GM20000 (cell line): ENCODE measurements at regions not wholly inside any gene's neighbourhood (a gene's known extent, or its start where the extent isn't known, plus 50 kb on each side); places are given as distances from the start of the nearest gene placed in this dataset.

Source experiments
- DNase-seq: peaks from one replicate; pipeline ENCODE4 v3.0.0; 2012; ENCODE audit warnings: low spot score
- CTCF ChIP-seq: IDR thresholded peaks from 2 replicates; pipeline ENCODE4 v1.5.1; 2012; ENCODE audit warnings: mild to moderate bottlenecking, control low read depth; ENCODE audit errors: extremely low read depth, missing control alignments

DNA sequence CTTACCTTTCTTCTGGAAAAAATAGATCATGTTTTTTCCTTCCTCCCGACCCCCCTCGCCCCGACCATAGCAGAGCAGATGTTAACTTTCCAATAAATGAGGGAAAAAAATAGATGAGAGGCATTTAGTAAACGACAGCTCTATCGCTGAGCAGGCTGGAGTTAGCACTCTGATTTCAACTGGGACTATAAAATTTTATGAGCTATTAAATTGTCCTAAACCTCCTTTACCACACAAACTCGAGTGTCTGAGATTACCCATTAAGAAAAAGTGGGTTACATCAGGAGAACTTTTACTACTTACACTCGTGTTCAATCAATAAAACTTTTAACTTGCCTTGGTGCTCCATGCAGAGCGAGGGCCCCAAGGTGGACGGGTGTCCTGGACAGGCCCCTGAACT, 59.8 kb upstream of the RNU6ATAC start:
- TF ChIP-seq CTCF: no peak
- no peak for DNase-seq

DNA sequence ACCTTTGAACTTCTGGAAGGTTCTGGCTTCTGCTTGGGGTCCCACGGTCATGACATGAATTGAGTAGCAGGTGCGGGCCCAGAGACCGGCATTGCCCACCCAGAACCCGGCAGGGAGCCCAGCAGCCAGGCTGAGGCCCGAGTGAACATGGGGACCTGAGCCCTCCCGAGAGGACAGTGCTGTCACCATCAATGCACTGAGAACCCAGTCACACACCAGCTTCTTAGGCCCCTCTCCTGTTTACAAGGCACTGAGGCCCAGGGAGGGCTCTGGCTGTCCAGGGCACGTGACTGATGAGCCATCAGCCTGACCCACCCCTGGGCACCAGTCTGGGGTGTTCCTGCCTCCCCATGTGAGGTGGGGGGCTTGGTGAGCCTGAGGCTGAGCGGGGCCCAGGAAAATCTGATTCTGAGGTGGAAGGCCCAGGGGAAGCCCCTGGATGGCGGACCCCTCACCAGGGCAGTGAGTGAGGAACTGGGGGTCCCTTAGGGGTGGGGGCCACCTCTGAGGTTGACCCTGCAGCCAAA, 60.3 kb upstream of the RNU6ATAC start:
- DNase-seq: no peak
- TF ChIP-seq CTCF: no peak

- DNase-seq: no peak
- no peak for TF ChIP-seq CTCF
These were observed 60.8 kb upstream of the RNU6ATAC start for GRCh38 chr9:134225186-134225585.

- DNase-seq: no peak
- TF ChIP-seq CTCF: no peak
These were observed 61.5 kb upstream of the RNU6ATAC start for GRCh38 chr9:134225816-134226215.

DNA sequence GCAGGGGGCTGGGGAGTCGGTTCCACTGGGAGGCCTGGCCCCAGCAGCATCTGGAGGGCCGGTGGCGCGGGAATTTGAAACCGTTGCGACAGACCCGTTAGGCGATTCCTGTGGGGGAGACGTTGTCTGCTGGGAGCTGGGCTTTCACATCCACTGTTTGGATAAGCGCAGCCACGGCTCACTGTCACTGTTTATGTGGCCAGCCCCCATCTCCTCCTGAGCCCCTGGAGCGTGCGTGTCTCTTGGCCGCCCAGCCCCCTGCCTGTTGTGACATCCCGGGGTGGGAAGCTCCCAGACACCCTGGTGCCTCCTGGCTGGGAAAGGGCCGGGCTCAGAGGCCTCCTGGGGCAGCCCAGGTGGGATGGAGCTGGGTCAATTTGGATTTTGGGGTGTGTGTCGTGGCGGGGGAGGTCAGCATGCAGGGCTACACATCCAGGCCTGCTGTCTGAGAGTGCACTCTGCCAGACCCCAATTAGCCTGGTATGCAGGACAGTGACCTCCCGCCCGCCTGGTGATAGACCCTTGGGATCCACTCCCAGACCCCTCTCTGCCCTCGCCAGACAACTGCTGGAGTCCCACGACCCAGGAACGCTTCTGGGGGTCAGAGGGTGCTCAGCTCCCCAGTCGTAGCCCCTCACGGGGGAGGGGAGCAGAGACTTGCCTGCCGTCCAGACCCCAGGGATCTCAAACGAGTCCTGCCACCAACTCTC, 62.0 kb upstream of the RNU6ATAC start:
- no peak for DNase-seq
- TF ChIP-seq CTCF: no peak

DNA sequence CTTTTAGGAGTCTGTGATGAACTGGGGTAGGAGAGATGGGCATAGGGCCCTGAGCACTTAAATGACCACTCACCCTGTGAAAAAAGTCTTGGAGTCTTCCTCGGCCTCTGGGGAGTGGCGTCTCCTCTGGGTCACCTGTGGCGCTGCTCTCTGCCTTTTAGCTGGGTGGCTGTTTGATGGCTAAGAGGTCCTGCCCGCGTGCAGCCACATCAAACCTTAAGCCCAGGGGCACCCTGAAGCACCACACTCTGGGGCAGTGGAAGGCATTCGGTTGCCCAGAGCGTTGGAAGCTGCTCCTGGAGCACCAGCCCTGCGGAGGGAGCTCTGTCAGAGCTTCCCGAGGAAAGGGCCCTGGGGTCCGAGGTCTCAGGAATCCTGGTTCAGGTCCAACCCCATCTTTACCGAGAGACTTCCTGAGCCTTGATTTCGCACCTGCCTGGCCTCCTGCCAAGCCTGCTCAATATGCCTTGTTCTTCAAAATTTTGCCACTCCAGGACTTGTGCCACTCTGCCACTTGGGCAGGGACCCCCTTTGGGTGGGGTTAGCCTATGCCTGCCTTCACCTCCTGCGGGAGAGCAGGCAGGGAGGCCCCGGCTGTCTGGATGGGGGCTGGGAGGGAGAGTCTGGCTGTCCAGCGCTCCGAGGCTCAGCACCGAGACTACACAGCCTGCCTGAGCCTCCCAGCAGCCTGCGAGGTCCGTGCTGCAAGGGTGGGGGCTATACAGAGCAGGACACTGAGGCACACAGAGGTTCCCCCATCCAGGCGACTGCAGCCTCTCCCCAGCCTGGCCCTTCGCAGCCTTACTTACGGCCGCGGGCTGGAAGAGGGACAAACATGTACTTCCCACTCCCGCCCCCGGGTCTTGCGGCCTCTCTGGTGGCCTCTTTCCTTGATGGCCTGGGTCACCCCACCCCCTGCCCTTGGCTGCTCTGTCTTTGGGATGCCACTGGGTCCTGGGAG, 63.4 kb upstream of the RNU6ATAC start:
- DNase-seq: no peak
- no peak for TF ChIP-seq CTCF

GRCh38 chr9:134228649-134229048, 64.3 kb upstream of the RNU6ATAC start:
- no peak for TF ChIP-seq CTCF
- no peak for DNase-seq
